NB4 (cell line): ENCODE measurements at regions not wholly inside any gene's neighbourhood (a gene's known extent, or its start where the extent isn't known, plus 50 kb on each side); places are given as distances from the start of the nearest gene placed in this dataset.
A peak's percentile ranks its signal among the peaks of the same experiment; 100 is the strongest.

ENCODE experiments used
- DNase-seq: peaks from one replicate; pipeline ENCODE4 v3.0.0; 2010; ENCODE audit warnings: low read depth
- H3K4me3 ChIP-seq: one replicate; pipeline ENCODE4 v1.5.1; 2011; ENCODE audit warnings: mild to moderate bottlenecking, low read depth, low read length, moderate library complexity
- CTCF ChIP-seq: IDR thresholded peaks from one replicate; pipeline ENCODE4 v1.5.1; 2012; ENCODE audit warnings: low read depth, low read length
- MAX ChIP-seq: IDR thresholded peaks from 2 replicates; pipeline ENCODE4 v1.6.1; 2011; ENCODE audit warnings: low read depth, low read length
- MYC ChIP-seq: IDR thresholded peaks from 2 replicates; pipeline ENCODE4 v1.6.1; 2011; ENCODE audit warnings: low read depth, low read length
- POLR2A ChIP-seq: IDR thresholded peaks from 2 replicates; pipeline ENCODE4 v1.6.1; 2011; ENCODE audit warnings: mild to moderate bottlenecking; ENCODE audit not compliant: insufficient read length; ENCODE audit errors: extremely low read depth

DNA sequence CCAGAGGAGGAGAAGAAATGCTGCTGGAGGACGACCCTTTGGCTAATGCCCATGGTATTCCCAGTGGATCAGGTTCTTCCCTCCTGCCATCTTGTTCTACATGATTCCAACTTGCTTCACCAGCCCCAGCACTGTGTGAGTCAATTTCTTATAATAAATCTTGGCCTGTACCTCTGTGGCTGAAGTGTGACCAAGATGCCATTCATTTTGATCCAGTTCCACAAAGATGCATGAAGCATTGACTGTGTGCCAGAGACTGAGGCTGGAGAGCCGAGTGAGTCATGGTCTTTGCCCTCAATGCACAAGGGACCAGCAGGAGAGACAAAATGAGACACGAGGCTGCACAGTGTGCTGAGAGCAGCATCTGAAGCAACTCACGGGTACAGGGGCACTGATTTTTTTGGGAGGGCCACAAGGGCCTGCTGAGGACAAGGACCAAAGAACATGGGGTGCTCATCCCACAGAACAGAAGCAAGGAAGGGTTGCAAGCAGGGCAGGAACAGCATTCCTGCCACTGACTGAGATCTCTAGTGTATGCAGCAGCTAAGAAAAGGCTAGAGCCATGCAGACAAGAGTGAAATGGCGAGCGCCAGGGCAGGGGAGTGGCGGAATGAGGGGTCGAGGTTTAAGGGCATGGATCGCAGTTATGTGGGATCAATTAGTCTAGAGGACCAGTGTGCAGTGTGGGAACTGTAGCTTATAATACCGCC is 207.0 kb downstream of the THBS2 start:
- TF ChIP-seq MYC: no peak
- no peak for TF ChIP-seq MAX
- TF ChIP-seq CTCF: no peak
- TF ChIP-seq POLR2A: no peak
- peak; percentile 54 for DNase-seq

GRCh38 chr6:169046021-169046420 is 207.6 kb downstream of the THBS2 start:
- no peak overlapping the region for H3K4me3 ChIP-seq
- DNase-seq: no peak
- TF ChIP-seq MAX (no peak), MYC (no peak), POLR2A (no peak), CTCF (no peak)

More for the DNA sequence above, 207.0 kb downstream of the THBS2 start:
- H3K4me3 ChIP-seq: no peak overlapping the region

DNA sequence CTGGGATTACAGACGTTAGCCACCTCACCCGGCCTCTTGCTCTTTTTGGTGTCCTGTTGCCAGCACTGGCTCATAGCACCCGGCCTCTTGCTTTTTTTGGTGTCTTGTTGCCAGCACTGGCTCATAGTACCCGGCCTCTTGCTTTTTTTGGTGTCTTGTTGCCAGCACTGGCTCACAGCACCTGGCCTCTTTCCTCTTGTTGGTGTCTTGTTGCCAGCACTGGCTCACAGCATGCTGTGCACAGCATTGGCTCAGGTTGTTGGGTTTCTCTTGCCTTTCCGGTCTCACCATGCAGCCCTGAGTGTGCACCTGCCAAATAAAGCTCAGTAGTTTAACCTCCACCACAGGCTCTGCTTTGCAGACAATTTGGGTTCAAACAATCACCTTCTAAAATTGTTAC is 208.2 kb downstream of the THBS2 start:
- no peak overlapping the region for H3K4me3 ChIP-seq
- no peak for TF ChIP-seq CTCF
- no peak for TF ChIP-seq MAX
- TF ChIP-seq POLR2A: no peak
- TF ChIP-seq MYC: no peak
- no peak for DNase-seq

DNA sequence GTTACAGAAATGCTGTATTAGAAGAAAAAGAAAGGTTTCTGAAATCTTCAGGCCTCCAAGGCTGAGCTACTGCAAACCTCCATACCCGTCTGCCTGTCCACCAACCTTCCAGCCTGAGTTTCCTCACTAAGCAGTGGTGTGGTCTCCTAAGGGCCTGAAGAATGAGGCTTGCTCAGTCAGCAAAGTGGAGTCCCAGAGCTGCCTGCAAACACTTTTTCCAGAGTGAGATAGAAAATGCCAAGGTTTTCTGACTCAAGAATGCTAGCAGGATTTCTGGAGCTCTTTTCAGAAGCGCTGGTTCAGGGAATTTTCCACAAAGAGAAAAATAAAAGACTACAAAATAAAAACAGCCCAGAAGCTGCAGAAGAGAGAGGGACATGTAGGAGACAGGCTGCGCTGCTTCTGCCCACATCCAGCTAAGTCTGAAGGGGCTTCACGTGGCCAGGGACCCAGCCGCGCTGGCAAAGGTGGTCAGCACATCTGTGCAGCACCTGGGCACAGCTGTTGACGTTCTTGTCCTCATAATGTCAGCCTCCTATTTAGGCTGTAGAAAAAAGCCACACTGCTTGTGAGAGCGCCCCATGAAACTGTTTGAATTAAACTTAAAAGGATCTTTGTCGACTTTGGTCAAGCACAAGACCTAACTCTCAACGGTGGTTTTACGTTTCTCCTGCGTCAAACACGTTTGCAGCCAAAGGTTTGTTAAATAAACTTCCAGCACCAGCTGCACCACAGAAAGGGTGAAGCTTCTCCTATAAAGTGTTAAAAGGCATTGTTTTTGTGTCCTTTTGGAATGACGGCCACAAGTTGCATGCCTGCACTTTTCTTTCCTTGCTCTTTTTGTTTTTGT is 209.0 kb downstream of the THBS2 start:
- H3K4me3 ChIP-seq: no peak overlapping the region
- TF ChIP-seq POLR2A (no peak), MYC (no peak), CTCF (no peak), MAX (no peak)
- DNase-seq: no peak

DNA sequence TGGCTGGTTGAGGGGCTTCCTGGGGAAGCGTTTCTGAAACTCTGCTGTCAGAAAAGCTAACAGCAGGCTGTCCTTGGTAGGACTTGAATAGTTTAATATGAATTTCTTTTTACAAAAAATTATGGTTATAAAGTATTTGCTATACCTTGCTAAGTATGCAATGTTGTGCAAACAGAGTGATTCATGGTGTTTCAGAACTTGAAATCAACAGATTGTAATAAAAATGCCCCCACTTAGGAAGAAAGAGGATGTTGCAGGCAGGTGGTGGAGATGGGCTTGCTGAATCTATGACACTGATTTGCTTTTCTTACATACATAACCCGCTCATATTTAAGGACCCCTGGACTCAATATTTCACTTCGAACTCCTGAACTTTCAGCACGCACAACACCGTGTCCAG is 211.6 kb downstream of the THBS2 start:
- no peak for DNase-seq
- H3K4me3 ChIP-seq: no peak overlapping the region
- TF ChIP-seq MYC (no peak), POLR2A (no peak), MAX (no peak), CTCF (no peak)
